ENCODE measurements at regions not wholly inside any gene's neighbourhood (a gene's known extent, or its start where the extent isn't known, plus 50 kb on each side); places are given as distances from the start of the nearest gene placed in this dataset.

DNA sequence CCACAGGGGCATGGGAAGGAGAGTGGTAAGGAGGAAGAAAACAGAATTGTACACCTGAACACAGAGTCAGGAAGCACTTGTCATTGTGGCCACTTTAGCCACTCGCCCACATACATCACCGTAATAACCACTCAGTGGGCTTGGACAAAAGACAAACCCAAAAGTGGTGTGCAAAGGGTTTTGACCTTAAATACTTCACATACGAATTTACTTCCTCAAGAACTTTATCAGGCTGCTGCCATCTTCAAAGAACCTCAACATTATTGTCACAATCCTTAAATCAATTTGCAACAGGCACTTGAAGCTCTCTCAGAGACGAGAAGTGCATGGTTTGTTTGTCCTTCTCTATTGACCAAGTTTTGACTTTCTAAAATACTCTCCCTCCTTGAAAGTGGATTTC, 187.3 kb upstream of the EGLN3 start (continued):
- TF ChIP-seq EZH2 (IDR thresholded peaks at IDR 0.05) (no peak), RAD21 (IDR thresholded peaks at IDR 0.05; ENCODE audit: low read depth) (no peak)

DNA sequence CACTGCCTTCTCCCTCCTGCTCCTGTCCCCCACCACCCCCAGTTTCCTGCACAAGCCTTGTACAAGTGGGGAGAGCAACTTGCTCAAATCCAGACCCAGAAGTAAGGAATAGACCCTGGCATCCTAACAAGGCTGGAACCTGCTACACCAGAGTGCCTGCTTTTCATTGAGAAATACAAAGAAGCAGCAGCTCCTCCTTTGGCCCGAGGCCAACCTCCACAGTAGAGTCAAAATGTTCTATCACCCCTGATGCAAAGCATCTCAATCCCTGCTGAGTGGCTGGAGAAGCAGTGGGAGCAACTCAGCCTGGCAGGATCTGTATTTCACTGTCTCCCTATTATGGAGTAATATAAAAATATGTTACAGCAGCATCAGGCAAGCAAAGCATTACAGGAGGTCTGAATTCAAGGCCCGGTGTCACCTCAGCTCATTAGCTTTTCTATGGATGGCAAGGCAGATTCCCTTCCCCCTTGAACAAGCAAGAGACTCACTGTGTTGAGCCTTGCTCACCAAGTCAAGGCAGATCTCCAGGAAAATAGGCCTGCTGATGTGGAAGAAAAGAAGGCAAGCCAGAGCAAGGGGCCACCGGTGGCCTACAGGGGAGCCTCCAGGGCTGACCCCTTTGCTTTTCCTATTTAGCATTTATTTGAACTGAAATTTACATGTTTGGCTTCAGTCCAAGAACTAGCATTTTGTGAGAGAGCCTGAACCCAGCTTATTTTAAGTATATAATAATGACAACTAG, 186.3 kb upstream of the EGLN3 start:
- intact Hi-C loops (cut with micrococcal nuclease) = no loop called here
- ChIA-PET CTCF (interaction anchor here (0.6 kb wide), 1 partner anchor 188 kb away, joined by 5 read pairs; no protein-coding TSS in a partner anchor), RAD21 (ENCODE audit: low non-redundant PET in 1 of 2, low total read pairs in 2 of 2, uncharacterized antibody in 2 of 2, unreplicated experiment in 2 of 2) (no interaction called here), POLR2A (no interaction called here)
- H3K9me3 ChIP-seq (ENCODE audit: control insufficient read depth in 1 of 2, insufficient read depth in 1 of 2, low read depth in 1 of 2, low read length in 2 of 2) = no peaks in the 10 kb centered on the region
- no peak overlapping the region for H3K27ac ChIP-seq (ENCODE audit: low read depth, low read length)
- peaks cover 8 to 10% of the 10 kb centered on the region in 2 experiments; a peak in 3 of 4 replicates for H3K4me1 ChIP-seq (ENCODE audit: control insufficient read depth in 1 of 2, insufficient read depth in 2 of 2, low read length in 2 of 2)
- H3K79me2 ChIP-seq (ENCODE audit: insufficient read depth, low read length) = no peaks in the 10 kb centered on the region
- no peaks in the 10 kb centered on the region for H4K20me1 ChIP-seq (ENCODE audit: insufficient read depth)
- no peak overlapping the region for H3K4me2 ChIP-seq (ENCODE audit: low read length)
- H3K27me3 ChIP-seq (ENCODE audit: insufficient read depth, low read length) = peaks cover 4% of the 10 kb centered on the region; the same call in 1 of the 2 replicates
- BruUV-seq (replicated peaks) = no TSS peak
- no peak overlapping the region for H3K9ac ChIP-seq (ENCODE audit: low read length)
- H3K9me2 ChIP-seq (ENCODE audit: insufficient read depth) = no peaks in the 10 kb centered on the region
- no peak overlapping the region for H2AFZ ChIP-seq (ENCODE audit: low read depth, low read length, poor library complexity, severe bottlenecking)
- TF ChIP-seq EZH2phosphoT487 (IDR thresholded peaks at IDR 0.05; ENCODE audit: borderline replicate concordance) (no peak), EZH2 (IDR thresholded peaks at IDR 0.05) (no peak), EGR1 (IDR thresholded peaks at IDR 0.05; ENCODE audit: low read depth) (no peak), ELF1 (IDR thresholded peaks at IDR 0.05; ENCODE audit: borderline replicate concordance, low read depth) (no peak), ZNF274 (IDR thresholded peaks at IDR 0.05; ENCODE audit: low read depth, low read length) (no peak), FOSL1 (IDR thresholded peaks at IDR 0.05; ENCODE audit: low read depth) (no peak), SIN3A (IDR thresholded peaks at IDR 0.05; ENCODE audit: low read depth) (no peak), POLR2AphosphoS5 (IDR thresholded peaks at IDR 0.05; ENCODE audit: low read depth, low read length) (no peak), TCF7L2 (IDR thresholded peaks at IDR 0.05; ENCODE audit: borderline replicate concordance, extremely low read depth, insufficient read depth, insufficient read length) (no peak)
- TF ChIP-seq, protein P1, sequence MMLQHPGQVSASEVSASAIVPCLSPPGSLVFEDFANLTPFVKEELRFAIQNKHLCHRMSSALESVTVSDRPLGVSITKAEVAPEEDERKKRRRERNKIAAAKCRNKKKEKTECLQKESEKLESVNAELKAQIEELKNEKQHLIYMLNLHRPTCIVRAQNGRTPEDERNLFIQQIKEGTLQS (IDR thresholded peaks at IDR 0.05) = no peak
- TF ChIP-seq, protein P2, sequence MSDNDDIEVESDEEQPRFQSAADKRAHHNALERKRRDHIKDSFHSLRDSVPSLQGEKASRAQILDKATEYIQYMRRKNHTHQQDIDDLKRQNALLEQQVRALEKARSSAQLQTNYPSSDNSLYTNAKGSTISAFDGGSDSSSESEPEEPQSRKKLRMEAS (IDR thresholded peaks at IDR 0.05) = no peak
- DNase-seq (ENCODE audit: low read depth, low spot score) (no peak), ATAC-seq (no peak)
- no peak overlapping the region for H3K4me3 ChIP-seq (replicated peaks in 1 of 2; ENCODE audit: low read depth in 1 of 2, low read length in 2 of 2)
- H3K36me3 ChIP-seq (ENCODE audit: control insufficient read depth in 1 of 2, insufficient read depth in 2 of 2, low read length in 2 of 2) = no peaks in the 10 kb centered on the region

Data from HCT116 (cell line).